ENCODE measurements at regions not wholly inside any gene's neighbourhood (a gene's known extent, or its start where the extent isn't known, plus 50 kb on each side); places are given as distances from the start of the nearest gene placed in this dataset.

DNA sequence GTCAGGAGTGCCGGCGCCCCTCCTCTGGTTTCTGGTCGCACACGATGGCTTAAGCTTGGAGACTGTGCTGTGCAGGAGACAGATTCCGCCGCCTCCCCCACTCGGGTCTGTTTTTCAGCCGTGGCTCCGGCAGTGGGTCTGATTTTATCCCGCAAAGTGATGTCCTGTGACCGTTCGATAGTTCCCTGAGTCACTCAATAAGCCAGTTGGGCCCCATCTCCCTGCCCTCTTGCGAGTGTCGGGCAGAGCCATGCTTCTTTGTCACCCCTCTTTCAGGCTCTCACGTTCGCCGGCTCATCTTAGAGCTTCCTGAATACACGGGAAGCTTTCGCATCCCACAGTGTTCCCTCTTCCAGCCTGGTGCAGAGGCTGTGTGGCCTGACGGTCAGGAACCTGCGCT is 127.8 kb upstream of the RFLNA start:
- no peak for DNase-seq

DNA sequence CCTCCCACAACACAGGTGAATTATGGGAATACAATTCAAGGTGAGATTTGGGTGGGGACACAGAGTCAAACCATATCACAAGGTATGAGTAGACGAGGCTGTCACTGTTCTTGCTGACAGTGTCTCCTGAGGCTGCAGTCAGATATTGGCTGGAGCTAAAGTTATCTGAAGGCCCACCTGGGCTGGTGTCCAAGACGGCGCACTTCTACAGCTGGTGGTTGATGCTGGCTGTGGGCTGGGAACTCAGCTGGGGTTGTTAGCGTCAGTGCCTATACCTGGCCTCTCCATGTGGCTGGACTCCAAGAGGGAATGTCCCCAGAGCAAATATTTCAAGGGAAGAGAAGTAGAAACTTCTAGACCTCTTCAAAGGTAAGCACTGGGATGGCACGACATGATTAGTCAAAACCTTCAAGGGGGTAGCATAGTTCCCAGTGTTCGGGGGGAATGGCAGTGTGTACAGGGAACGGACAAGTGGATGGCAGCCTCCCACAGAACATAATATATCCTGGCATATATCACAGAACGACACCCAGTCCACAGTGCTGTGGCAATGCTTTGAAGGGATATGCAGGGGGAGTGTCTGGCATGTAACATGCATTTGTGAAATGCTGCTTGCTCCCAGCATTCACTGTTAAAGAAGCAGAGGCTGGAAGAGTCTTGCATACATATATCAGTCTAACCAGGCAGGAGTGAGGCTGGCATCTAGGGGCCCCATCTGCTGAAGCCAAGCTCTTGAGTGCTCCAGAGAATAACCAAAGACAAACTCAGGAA is 126.7 kb upstream of the RFLNA start:
- DNase-seq, result no peak

DNA sequence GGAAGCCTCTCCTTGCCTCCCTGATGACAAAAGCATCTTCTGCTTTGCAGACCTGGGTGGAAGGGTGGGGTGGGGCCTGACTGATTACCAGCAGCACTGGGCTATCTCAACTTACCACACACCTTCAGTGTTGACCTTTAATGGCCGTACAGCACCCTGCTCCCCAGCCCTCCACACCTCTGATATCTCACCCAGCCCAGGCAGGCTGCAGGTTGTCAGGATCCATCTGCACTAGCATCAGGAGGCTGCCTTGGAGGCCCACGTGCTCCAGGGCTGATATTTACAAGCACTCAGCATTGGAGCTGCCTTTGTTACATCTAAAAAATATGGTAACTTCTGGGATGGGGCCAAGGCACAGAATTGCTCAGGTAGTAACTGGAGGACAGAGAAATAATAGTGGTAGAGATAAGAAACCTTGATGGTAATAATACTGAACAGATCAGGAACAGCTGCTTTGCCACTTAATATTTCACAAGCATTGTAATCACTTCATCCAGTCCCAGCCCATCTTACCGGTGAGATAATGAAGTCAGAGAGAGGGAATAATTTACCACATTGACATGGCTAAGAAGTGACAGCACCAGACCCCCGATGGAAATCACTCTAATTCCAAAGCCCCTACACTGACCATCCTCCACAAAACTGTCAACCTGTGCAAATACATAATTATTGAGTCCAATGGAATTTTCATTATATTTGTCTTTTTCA is 125.2 kb upstream of the RFLNA start:
- DNase-seq, result no peak

DNA sequence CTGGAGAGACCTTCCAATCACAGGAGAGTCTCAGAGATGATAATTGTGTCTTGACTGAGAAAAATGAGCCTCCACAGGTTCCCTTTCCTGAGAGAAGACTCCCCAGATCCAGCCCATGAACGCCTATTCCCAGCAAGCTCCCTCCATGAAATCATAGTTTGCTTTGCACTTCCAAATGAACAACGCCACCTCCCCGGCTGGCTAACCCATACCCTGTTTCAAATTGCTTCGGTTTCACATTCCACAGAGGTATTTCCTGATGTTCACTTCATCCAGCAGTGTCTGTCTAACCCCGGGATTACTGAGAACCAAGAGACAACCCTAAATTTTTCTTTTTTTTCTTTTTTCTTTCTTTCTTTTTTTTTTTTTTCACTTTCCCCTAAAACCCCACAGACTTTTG is 124.1 kb upstream of the RFLNA start:
- DNase-seq, result no peak

DNA sequence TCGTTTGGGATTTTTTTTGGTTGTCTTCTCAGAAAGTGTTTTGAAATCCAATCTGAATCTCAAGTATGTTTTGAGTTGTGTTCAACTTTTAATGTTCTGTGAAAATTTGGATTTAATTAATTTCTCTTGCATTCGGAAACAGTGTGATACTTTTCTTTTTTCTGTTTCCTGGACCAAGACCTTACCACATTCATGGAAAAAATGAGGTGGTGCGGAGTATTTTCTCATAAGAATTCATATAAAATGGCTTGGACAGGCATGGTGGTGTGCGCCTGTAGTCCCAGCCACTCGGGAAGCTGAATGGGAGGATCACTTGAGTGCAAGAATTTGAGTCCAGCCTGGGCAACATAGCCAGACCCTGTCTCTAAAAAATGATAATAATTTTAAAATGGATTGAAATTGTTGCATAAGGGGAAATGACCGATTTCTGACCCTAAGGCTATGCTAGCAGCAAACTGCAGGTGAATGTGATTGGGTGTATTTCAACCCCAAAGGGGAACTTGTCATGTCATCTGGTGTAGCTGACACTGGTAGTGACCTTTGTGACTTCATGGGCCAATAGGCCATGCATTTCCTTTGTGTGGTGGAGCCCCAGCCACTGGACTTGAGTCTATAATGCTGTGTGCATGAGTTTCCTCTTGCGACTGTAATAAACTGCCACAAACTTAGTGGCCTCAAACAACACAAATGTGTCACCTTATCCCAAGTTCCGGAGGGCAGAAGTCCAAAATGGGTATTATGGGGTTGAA is 123.5 kb upstream of the RFLNA start:
- peak; percentile 5 to 43 for DNase-seq

DNA sequence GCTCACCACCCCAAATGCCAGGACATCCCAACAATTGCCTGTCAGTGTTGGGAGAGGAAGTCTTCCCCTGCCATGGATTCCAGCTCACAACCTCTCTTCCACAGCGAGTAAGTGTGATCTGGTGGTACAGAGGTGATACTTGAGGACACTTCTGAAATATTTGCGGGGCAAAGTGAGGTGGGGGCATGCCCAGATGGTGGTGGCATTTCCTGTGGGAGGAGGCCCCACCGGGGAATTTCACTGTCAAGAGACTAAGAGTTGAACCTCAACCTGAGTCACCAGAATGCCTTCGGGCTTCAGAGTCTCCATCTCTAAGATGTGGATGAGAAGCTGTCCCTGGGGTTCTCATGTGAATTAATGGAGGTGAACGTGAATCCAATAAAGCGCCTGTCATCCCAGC is 122.3 kb upstream of the RFLNA start:
- DNase-seq, result no peak

DNA sequence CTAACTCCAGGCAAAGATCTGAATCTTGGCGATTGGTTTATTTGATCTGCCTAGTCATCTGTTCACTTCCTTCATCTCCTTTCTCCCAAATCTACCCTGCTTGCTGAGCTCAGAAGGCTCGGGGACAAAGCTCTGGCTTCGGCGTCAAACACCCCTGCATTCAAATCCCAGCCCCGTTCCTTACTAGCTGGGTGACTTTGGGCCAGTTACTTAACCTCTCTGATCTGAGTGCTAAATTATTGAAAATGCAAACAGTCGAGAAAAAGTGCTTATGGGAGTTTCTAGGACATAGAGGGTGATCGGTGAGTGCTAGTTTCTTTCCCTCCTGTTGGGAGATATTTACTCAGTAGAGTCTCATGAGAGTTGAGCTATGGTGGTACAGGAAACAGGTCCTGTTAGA is 121.2 kb upstream of the RFLNA start:
- DNase-seq, result no peak

GRCh38 chr12:124174451-124175348 is 120.2 kb upstream of the RFLNA start:
- DNase-seq, result no peak

DNA sequence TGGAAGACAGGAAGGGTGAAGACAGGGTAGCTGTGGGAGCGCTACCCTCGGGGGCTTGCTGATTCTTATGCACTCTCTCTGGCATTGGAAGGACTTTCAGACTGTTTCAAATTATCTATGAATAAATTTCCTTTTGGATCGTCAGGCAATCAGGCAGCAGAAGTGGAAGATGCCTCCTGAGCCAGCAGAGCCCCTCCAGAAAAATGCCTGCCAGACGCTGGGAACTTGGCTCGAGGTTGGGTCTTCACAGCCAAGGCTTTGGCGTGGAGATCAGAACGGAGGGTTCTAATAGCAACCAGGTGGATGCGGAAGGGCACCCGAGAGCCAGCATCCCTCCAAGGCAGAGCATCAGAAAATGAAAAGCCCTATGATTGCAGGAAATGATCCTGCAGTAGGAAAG is 119.2 kb upstream of the RFLNA start:
- no peak for DNase-seq

GRCh38 chr12:124177276-124177950 is 117.5 kb upstream of the RFLNA start:
- DNase-seq, result no peak

DNA sequence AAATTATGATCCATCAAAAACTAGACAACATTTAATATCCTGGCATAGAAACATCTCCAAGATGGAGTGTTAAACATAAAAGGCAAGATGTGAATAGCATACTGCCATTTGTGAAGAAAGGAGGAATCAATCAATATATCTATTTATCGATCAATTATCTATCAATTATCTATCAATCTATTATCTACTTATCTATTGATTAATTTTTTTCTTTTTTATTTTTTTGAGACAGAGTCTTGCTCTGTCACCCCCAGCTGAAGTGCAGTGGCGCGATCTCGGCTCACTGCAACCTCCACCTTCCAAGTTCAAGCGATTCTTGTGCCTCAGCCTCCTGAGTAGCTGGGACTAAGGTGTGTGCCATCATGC is 117.0 kb upstream of the RFLNA start:
- no peak for DNase-seq

GRCh38 chr12:124179936-124180607 is 114.8 kb upstream of the RFLNA start:
- no peak for DNase-seq

DNA sequence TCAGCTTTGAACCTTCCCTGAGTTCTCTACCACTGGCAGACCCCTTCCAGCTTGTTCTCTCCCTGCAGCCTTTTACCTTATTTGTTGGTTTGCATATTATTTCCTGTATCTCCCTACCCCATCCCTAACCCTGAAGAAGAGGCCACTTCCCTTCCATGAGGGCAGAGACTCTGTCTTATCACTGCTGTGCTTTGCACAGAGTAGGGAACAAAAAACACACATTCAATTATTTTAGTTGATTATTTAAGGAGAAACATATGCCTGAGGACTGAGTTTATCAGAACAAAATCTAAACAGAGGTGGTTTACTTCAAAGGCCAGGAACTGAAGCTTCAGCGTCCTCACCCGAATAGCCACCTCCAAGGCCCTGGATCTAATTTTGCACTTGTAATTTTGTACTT is 111.7 kb upstream of the RFLNA start:
- DNase-seq, result no peak

DNA sequence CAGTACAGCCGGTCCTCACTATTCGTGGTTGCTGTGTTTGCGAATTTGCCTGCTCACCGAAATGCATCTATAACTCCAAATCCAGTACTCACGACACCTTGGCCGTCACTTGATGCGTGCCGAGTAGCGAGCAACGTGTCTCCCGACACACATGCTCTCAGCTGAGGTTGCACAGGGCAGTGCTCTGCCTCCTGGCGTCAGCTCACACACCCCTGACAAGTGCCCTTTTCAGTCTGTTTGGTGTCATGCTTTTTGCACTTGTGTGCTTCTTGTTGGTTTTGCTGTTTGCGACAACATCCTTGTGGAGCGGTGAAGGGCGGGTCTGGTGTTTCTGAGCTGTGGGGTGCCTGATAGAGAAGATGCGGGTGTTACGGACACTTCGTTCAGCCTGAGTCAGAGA is 110.4 kb upstream of the RFLNA start:
- no peak for DNase-seq

DNA sequence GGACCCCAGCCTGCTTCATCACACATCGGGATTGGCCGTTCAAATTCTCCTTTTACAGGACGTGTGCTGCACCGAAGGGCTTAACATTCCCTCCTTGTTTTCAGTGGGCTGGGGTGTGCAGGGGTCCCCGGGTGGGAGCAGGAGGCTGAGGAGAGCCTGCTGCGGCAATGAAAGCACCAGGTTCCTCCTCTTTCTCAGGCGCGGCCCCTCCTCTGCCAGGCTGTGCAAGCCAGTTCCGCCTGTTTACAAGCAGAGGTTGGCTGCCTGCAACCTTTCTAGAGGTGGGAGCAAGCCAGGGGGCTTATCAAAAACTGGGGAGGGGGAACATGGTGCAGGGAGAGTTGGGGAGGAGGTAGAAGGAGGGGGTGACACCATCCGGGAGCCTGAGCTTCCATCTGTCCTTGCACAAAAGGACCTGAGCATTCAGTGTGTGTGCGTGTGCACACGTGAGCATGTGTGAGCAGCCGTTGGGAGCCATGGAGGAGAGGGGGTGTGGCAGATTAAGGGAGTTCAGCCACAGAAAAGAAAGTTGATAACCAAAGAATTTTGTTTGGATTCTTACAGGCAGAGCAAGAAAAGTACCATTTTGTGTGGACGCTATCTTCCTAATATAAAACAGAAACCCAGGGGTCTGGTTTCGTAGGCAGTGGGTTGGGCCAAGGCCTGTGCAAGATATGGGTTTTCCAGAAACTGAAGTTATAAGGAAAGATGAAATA is 108.8 kb upstream of the RFLNA start:
- DNase-seq, result no peak

GRCh38 chr12:124188084-124188483 is 106.8 kb upstream of the RFLNA start:
- DNase-seq, result no peak

GRCh38 chr12:124188561-124189405 is 106.1 kb upstream of the RFLNA start:
- no peak for DNase-seq

GRCh38 chr12:124190312-124191023 is 104.4 kb upstream of the RFLNA start:
- DNase-seq, result no peak

DNA sequence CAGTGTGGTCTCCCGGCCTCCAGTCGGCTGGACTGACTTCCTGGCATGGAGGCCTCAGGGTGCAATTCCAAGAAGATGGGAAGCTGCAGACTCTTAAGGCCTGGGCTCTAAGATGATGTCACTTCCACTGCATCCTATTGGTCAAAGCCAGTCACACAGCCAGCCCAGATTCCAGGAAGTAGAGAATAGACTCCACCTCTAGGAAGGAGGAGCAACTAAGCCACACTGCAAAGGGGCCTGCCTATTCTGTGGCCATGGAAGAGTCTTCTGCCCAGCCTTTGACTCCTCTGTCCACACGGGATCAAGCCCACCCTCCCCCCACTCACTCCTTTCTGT is 103.9 kb upstream of the RFLNA start:
- DNase-seq, result no peak

DNA sequence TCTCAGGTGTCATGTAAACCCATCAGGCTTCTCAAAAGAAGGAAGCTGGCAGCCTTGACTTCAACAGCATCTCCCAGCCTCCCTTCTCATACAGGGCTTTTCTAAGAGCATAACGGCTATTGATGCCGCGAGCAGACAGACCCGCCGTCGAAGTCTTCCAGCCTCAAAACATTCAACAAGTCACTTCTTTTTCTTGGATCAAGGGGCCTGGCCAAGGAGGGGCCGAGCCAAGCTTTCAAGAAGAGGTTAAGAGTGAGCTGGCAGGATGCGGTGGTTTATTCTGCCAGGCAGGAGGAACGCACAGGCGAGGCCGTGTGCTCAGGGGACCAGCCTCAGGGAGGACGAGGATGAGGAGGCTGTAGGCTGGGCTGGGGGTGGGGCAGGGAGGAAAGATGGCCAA is 102.9 kb upstream of the RFLNA start:
- no peak for DNase-seq

All from CD4-positive, alpha-beta T cell treated with Interferon alpha-2 for 1 hour (primary cell).